ENCODE measurements at regions not wholly inside any gene's neighbourhood (a gene's known extent, or its start where the extent isn't known, plus 50 kb on each side); places are given as distances from the start of the nearest gene placed in this dataset.

- TF ChIP-seq NFE2L2 (IDR thresholded peaks at IDR 0.05; ENCODE audit: low read depth, low read length) (no peak), POLR2A (IDR thresholded peaks at IDR 0.05; ENCODE audit: low read depth, low read length) (no peak), CTCF (conservative IDR thresholded peaks at IDR 0.05; ENCODE audit: low read depth, low read length) (no peak), CHD1 (IDR thresholded peaks at IDR 0.05; ENCODE audit: low read depth, low read length) (no peak)
Measured at GRCh38 chr18:54529444-54529843, 61.6 kb upstream of the DYNAP start.
